HG03571 (cell line): ENCODE measurements at regions not wholly inside any gene's neighbourhood (a gene's known extent, or its start where the extent isn't known, plus 50 kb on each side); places are given as distances from the start of the nearest gene placed in this dataset.
"Not testable (repeated sequence)": the region's sequence is repeated elsewhere in the genome, so short reads cannot be mapped to it uniquely, and the experiment has no call there.

Experiments
- ATAC-seq: cut with Tn5 transposase; IDR thresholded peaks from one replicate; pipeline ENCODE4 v1.9.1; 2021; ENCODE audit not compliant: unreplicated experiment

DNA sequence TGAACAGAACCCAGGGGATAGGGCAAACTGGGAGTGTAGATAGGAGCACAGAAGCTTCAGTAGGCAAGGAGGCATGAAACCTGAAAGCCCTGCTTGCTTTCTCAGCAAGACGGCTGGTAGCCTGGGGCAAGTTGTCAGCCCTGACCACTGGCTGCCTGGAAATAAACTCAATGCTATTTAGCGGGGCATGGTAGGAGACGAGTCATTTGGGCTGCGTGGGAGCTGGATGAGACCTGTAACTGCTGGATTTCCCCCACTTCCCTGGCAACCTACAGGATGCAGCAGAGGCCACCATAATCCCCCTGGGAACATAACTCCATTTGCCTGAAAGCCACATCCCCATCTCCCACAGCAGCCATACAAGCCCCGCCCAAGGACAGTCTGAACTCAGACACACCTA is 332.6 kb upstream of the TBX18 start:
- no peak for ATAC-seq

GRCh38 chr6:85092226-85092625 is 327.8 kb upstream of the TBX18 start:
- no peak for ATAC-seq

DNA sequence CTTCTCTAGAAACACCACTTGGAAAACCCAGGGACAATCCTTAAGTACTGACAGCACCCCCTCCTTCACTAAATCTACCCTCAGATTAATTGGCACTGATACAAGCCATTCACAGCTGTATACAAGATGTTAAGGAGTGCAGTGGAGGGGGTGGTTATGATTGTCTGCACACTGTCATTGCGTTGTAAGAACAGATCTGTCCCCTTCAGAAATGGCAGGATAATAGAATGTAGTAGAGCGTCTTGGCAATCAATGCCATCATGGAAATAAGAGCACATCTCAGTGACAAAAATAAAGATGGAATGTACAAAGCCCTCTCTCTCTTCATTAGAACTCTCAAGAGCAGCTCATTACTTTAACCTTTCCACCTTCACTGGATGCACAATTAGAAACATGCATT is 324.9 kb upstream of the TBX18 start:
- ATAC-seq = no peak

GRCh38 chr6:85085875-85086274 is 321.5 kb upstream of the TBX18 start:
- no peak for ATAC-seq

GRCh38 chr6:85081102-85081501 is 316.7 kb upstream of the TBX18 start:
- ATAC-seq = no peak

- ATAC-seq = no peak
These were observed 315.4 kb upstream of the TBX18 start for GRCh38 chr6:85079761-85080160.

GRCh38 chr6:85078058-85078457 is 313.7 kb upstream of the TBX18 start:
- ATAC-seq = no peak

DNA sequence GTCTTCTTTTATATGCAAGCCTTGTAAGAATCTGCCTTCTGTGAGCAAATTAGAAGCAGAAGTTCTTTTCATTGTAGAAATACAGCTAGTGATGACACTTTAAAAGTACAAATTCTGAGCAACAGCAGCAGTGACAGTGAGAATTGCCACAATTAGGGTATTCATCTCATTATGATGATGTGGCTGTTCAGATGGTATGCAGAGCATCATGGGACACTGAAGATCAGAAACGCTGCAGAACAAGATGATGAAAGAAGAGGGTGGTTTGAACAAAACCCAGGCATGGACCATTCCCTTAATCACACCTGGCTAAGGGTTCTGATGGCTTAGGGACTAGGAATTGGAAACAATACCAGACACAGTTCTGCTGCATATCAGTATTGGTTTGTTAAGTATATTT is 312.7 kb upstream of the TBX18 start:
- no peak for ATAC-seq

DNA sequence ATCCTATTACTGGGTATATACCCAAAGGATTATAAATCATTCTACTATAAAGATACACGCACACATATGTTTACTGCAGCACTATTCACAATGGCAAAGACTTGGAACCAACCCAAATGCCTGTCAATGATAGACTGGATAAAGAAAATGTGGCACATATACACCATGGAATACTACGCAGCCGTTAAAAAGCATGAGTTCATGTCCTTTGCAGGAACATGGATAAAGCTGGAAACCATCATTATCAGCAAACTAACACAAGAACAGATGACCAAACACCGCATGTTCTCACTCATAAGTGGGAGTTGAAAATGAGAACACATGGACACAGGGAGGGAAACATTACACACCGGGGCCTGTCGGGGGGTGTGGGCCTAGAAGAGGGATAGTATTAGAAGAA is 307.4 kb upstream of the TBX18 start:
- not testable (repeated sequence) for ATAC-seq

DNA sequence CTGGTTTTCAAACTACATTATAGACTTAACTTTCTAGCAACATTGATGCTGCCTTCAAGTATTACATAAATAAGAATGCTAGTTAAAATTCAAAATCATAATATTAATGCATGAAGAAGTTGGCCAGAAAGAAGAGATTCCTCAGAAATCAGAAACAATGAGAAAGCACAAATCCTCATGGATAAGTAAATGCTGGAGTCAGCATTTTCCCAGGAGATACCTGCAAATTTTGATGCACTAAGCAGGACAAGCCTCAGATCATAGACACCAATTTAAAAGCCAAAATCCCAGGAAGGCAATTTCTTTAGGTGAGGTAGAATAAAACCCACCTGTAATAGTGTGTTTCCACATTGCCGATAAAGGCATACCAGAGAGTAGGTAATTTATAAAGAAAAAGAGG is 305.2 kb upstream of the TBX18 start:
- no peak for ATAC-seq

GRCh38 chr6:85068221-85068620 is 303.8 kb upstream of the TBX18 start:
- no peak for ATAC-seq

GRCh38 chr6:85066266-85066665 is 301.9 kb upstream of the TBX18 start:
- no peak for ATAC-seq

DNA sequence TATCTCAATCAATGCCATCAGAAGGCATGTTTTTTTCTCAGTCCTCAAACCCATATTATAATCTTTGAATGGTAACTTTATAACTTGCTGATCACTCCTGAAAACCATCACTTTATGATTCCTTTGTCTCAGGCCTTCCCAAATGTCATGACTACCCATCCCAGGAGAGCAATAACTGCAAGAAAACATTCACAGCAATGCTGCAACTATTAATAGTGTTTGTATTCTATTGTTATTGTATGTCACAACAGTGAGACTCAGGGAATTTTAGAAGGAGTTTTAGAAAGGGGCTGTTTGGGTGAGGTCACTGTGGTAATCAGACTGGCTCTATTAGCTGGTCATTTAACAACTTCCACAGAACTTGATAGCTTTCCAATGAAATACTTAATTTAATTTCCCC is 301.4 kb upstream of the TBX18 start:
- no peak for ATAC-seq

- no peak for ATAC-seq
These were observed 299.2 kb upstream of the TBX18 start for GRCh38 chr6:85063611-85064010.

GRCh38 chr6:85062884-85063283 is 298.5 kb upstream of the TBX18 start:
- no peak for ATAC-seq

DNA sequence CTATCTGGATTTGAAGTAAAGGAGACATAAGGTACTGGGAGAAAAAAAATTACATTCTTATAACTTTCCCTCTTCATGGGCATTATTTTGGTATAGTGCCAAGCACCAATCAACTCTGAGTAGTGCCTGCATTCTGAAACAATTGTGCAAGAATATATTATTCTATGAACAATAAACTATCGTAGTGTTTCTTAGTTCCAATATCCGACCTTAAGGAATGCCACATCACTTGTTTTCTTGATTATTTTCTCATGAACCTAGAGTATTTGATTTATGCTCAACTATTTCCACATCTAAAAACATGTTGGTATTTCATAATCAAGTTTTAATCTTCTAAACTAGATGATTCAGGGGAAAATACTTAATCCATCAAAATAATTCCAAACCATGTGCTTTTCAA is 294.4 kb upstream of the TBX18 start:
- ATAC-seq = no peak

- ATAC-seq = no peak
These were observed 285.8 kb upstream of the TBX18 start for GRCh38 chr6:85050149-85050548.

DNA sequence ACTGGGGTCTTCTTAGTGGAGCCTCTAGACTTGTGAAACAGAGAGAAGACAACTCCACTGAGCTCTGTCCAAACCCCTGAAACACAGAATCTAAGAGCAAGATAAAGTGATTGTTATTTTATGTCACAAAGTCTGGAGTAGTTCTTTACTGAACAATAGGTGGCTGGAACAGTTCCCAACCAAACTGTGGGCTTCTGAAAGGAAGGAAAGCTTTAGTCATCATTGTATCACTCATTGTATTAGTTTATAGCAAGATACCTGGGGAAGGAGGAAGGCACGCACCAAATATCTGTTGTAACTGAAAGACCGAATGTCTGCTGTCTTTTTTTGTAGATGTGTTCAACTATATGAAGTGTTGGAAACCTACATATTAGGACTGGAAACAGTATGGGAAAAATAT is 284.9 kb upstream of the TBX18 start:
- ATAC-seq = no peak

DNA sequence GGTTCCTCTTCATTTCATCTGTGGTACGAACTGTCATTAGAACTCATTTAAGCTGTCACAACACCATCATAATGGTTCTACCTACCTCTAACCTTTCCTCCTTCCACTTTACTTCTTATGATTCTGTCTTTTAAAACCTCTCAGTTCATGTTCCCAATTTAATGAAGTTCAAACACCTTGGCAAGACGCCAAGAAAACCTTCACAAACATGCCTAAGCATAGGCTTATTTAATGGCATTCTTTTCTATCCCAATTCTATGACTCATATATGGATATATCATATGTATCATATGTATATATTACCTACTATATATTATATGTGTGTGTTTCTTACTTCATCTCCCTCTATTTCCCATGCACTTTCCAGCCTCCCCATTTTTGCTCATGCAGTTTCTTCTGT is 283.4 kb upstream of the TBX18 start:
- no peak for ATAC-seq

GRCh38 chr6:85045767-85046166 is 281.4 kb upstream of the TBX18 start:
- not testable (repeated sequence) for ATAC-seq

DNA sequence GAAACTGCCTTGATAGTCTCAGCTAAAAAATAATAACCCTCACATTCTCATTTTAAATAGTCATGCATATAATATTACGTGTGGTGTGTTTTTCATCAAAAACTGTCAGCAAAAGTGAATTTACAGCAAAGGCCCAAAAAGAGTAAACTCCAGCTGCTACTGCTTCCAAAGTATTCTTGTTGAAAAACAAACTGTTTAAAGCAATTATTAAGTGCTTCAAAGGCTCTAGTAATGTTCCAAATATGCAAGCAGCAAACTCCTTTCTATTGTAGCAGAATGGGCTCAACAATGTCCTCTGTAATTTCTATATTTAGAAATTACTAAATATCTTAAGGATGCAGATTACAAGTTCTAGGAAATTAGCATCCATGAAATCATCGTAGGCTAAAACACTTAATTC is 280.0 kb upstream of the TBX18 start:
- no peak for ATAC-seq

GRCh38 chr6:85041376-85041775 is 277.0 kb upstream of the TBX18 start:
- ATAC-seq = no peak

DNA sequence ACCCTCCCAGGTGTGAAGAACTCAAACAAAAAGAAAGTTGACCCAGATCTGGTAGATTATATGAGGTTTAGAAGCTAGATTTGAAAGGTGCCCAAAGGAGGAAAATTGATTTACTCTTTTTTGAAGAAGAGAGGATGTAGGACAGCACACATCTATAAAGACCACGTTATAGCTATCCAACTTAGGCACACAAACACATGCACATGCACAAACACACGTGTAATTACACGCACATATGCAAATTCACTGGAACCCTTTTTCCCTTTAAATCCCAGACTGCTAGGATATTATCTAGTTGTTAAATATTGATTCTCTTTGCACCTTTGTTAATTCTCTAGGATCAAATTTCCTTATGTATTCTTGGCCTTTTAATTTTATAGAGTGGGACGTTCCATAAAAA is 272.8 kb upstream of the TBX18 start:
- no peak for ATAC-seq

DNA sequence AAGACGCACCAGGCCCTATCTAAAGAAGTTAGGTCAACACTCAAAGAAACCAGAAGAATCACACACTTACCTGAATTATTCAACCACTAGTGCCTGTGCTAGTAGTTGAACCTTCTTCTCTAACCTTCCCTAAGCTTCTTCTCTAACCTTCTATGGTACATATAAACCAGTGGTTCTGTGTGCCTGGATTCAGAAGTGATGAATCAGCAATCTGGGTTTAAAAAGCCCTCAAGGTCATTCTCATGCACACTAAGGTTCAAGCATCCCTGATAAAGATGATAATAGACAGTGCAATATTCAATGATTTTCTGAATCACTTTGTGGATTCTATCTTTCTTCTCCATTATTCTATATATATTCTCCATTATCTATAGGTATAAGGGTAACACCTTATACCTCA is 271.4 kb upstream of the TBX18 start:
- no peak for ATAC-seq
